Peyer's patch (tissue), 4 donors: ENCODE measurements at regions not wholly inside any gene's neighbourhood (a gene's known extent, or its start where the extent isn't known, plus 50 kb on each side); places are given as distances from the start of the nearest gene placed in this dataset.

Source experiments
- DNase-seq, 3 donors: peaks; one replicate each; pipeline ENCODE4 v3.0.0-alpha.2; 2017 to 2019
- H3K27ac ChIP-seq, 4 donors: fragments of 200-600 bp; sonication (generic); one replicate each; pipeline ENCODE4 v1.5.1; 2016 to 2019
- H3K27me3 ChIP-seq, 2 donors: fragments of 200-600 bp; sonication (generic); one replicate each; pipeline ENCODE4 v1.5.1; 2019
- H3K36me3 ChIP-seq, 3 donors: fragments of 200-600 bp; sonication (generic); one replicate each; pipeline ENCODE4 v1.5.1; 2016 to 2019
- H3K4me1 ChIP-seq, 4 donors: fragments of 200-600 bp; sonication (generic); one replicate each; pipeline ENCODE4 v1.5.1; 2016 to 2019
- H3K4me3 ChIP-seq, 4 donors: fragments of 200-600 bp; sonication (generic); 1 replicate in 3 of 4; 2 replicates in 1 of 4; pipeline ENCODE4 v1.5.1; 2016 to 2019; ENCODE audit warnings: mild to moderate bottlenecking in 1 of 4
- H3K9me3 ChIP-seq, 4 donors: fragments of 200-600 bp; sonication (generic); one replicate each; pipeline ENCODE4 v1.5.1; 2016 to 2019; ENCODE audit warnings: mild to moderate bottlenecking in 1 of 4
- CTCF ChIP-seq, 6 experiments: fragments of 450-650 bp in 4 of 6; fragments of 200-600 bp in 2 of 6; sonication (generic) in 1 of 6; IDR thresholded peaks; one replicate each; pipeline ENCODE4 v1.5.1; 2017 to 2019; ENCODE audit warnings: antibody characterized with exemption in 6 of 6, mild to moderate bottlenecking in 3 of 6, moderate library complexity in 1 of 6
- POLR2A ChIP-seq, 2 donors: fragments of 450-650 bp; IDR thresholded peaks; one replicate each; pipeline ENCODE4 v1.5.1; 2017; ENCODE audit warnings: antibody characterized with exemption in 2 of 2, mild to moderate bottlenecking in 2 of 2, moderate library complexity in 2 of 2

- Histone ChIP-seq H3K4me1 (no peaks in the 10 kb centered on the region), H3K27me3 (no peaks in the 10 kb centered on the region), H3K27ac (no peak overlapping the region), H3K9me3 (peaks cover 0 to 4% (median 0%) of the 10 kb centered on the region in 4 donors), H3K36me3 (no peaks in the 10 kb centered on the region), H3K4me3 (no peak overlapping the region)
- no peak for TF ChIP-seq POLR2A (IDR thresholded peaks at IDR 0.05)
- TF ChIP-seq CTCF (IDR thresholded peaks at IDR 0.05): no peak
- no peak for DNase-seq
These were observed 1011.9 kb downstream of the CDH8 start for GRCh38 chr16:61024180-61024900.

- no peak overlapping the region for H3K27ac ChIP-seq
- TF ChIP-seq CTCF (IDR thresholded peaks at IDR 0.05) (no peak), POLR2A (IDR thresholded peaks at IDR 0.05) (no peak)
- H3K4me1 ChIP-seq: no peaks in the 10 kb centered on the region
- H3K9me3 ChIP-seq: no peaks in the 10 kb centered on the region
- DNase-seq: no peak
- no peaks in the 10 kb centered on the region for H3K36me3 ChIP-seq
- no peaks in the 10 kb centered on the region for H3K27me3 ChIP-seq
- H3K4me3 ChIP-seq: no peak overlapping the region
These were observed 1021.4 kb downstream of the CDH8 start for GRCh38 chr16:61014869-61015268.

- H3K27me3 ChIP-seq: no peaks in the 10 kb centered on the region
- no peaks in the 10 kb centered on the region for H3K36me3 ChIP-seq
- no peaks in the 10 kb centered on the region for H3K9me3 ChIP-seq
- H3K4me1 ChIP-seq: no peaks in the 10 kb centered on the region
- H3K27ac ChIP-seq: no peak overlapping the region
- DNase-seq: no peak
- TF ChIP-seq POLR2A (IDR thresholded peaks at IDR 0.05) (no peak), CTCF (IDR thresholded peaks at IDR 0.05) (no peak)
- no peak overlapping the region for H3K4me3 ChIP-seq
These were observed 1028.5 kb downstream of the CDH8 start for GRCh38 chr16:61007694-61008093.

- no peaks in the 10 kb centered on the region for H3K9me3 ChIP-seq
- no peaks in the 10 kb centered on the region for H3K36me3 ChIP-seq
- no peak for TF ChIP-seq CTCF (IDR thresholded peaks at IDR 0.05)
- TF ChIP-seq POLR2A (IDR thresholded peaks at IDR 0.05): no peak
- no peak for DNase-seq
- H3K27ac ChIP-seq: no peak overlapping the region
- no peak overlapping the region for H3K4me3 ChIP-seq
- no peaks in the 10 kb centered on the region for H3K27me3 ChIP-seq
- no peaks in the 10 kb centered on the region for H3K4me1 ChIP-seq
These were observed 1030.3 kb downstream of the CDH8 start for GRCh38 chr16:61005952-61006351.

- no peaks in the 10 kb centered on the region for H3K27me3 ChIP-seq
- TF ChIP-seq POLR2A (IDR thresholded peaks at IDR 0.05) (no peak), CTCF (IDR thresholded peaks at IDR 0.05) (no peak)
- H3K4me1 ChIP-seq: no peaks in the 10 kb centered on the region
- DNase-seq: no peak
- H3K27ac ChIP-seq: no peak overlapping the region
- no peaks in the 10 kb centered on the region for H3K9me3 ChIP-seq
- no peaks in the 10 kb centered on the region for H3K36me3 ChIP-seq
- no peak overlapping the region for H3K4me3 ChIP-seq
These were observed 1033.6 kb downstream of the CDH8 start for GRCh38 chr16:61002479-61003204.
